C4-2B (cell line): ENCODE measurements at regions not wholly inside any gene's neighbourhood (a gene's known extent, or its start where the extent isn't known, plus 50 kb on each side); places are given as distances from the start of the nearest gene placed in this dataset.

ENCODE experiments used
- CTCF ChIP-seq: fragments of 450-650 bp; conservative IDR thresholded peaks from 2 replicates; pipeline ENCODE4 v1.5.1; 2017; ENCODE audit warnings: mild to moderate bottlenecking
- ZFX ChIP-seq: fragments of 450-650 bp; IDR thresholded peaks from 2 replicates; pipeline ENCODE4 v1.6.1; 2017

DNA sequence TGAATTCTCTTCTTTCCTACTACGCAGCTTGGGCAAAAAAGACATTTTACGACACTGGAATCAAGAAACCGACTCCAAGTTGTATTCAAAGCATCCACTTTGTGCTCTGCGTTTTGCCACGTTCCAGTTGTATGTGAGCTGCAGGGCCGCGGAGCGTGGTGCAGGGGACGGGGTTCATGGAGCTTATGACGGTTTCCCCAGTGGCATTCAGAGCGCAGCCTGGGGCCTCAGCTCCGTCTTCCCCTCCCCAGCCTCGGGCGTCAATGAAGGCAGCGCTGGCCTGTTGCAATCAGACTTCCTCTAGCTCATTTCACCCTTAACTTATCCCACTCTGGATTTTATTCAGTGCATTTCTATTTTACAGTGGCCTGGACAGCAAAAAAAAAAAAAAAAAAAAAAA is 403.4 kb upstream of the KLF6 start:
- no peak for TF ChIP-seq ZFX
- TF ChIP-seq CTCF = no peak
